NCI-H2171 treated with DMSO at 0.1 percent for 48 hours (cell line): ENCODE measurements at regions not wholly inside any gene's neighbourhood (a gene's known extent, or its start where the extent isn't known, plus 50 kb on each side); places are given as distances from the start of the nearest gene placed in this dataset.
"Not testable (repeated sequence)": the region's sequence is repeated elsewhere in the genome, so short reads cannot be mapped to it uniquely, and the experiment has no call there.

Source experiments
- DNase-seq: peaks from one replicate; lab custom pipeline; 2025; lab: John Stamatoyannopoulos, UW

GRCh38 chr17:30639391-30639790 is 162.2 kb downstream of the GOSR1 start:
- DNase-seq, result not testable (repeated sequence)

GRCh38 chr17:30638968-30639367 is 161.8 kb downstream of the GOSR1 start:
- not testable (repeated sequence) for DNase-seq

GRCh38 chr17:30631651-30632050 is 154.4 kb downstream of the GOSR1 start:
- not testable (repeated sequence) for DNase-seq

- DNase-seq, result not testable (repeated sequence)
Observed at GRCh38 chr17:30625380-30625779, 148.2 kb downstream of the GOSR1 start.

- not testable (repeated sequence) for DNase-seq
Observed at GRCh38 chr17:30624180-30624579, 147.0 kb downstream of the GOSR1 start.

- DNase-seq, result not testable (repeated sequence)
Observed at GRCh38 chr17:30609682-30610081, 132.5 kb downstream of the GOSR1 start.

- no peak for DNase-seq
Observed at GRCh38 chr17:30605523-30605922, 128.3 kb downstream of the GOSR1 start.

- DNase-seq, result no peak
Observed at GRCh38 chr17:30605027-30605426, 127.8 kb downstream of the GOSR1 start.

- not testable (repeated sequence) for DNase-seq
Observed at GRCh38 chr17:30602396-30602795, 125.2 kb downstream of the GOSR1 start.

GRCh38 chr17:30601984-30602383 is 124.8 kb downstream of the GOSR1 start:
- not testable (repeated sequence) for DNase-seq

GRCh38 chr17:30600830-30601494 is 123.8 kb downstream of the GOSR1 start:
- peak; percentile 30 for DNase-seq

GRCh38 chr17:30600060-30600829 is 123.0 kb downstream of the GOSR1 start:
- peak; percentile 82 for DNase-seq

- peak; percentile 28 for DNase-seq
Observed at GRCh38 chr17:30599428-30600059, 122.3 kb downstream of the GOSR1 start.

- DNase-seq, result no peak
Observed at GRCh38 chr17:30597776-30598288, 120.6 kb downstream of the GOSR1 start.

GRCh38 chr17:30596948-30597775 is 120.0 kb downstream of the GOSR1 start:
- not testable (repeated sequence) for DNase-seq

GRCh38 chr17:30594953-30595371 is 117.8 kb downstream of the GOSR1 start:
- DNase-seq, result not testable (repeated sequence)

GRCh38 chr17:30594223-30594952 is 117.2 kb downstream of the GOSR1 start:
- no peak for DNase-seq

- no peak for DNase-seq
Observed at GRCh38 chr17:30590081-30590733, 113.0 kb downstream of the GOSR1 start.

- no peak for DNase-seq
Observed at GRCh38 chr17:30589431-30589830, 112.2 kb downstream of the GOSR1 start.

GRCh38 chr17:30588798-30589247 is 111.6 kb downstream of the GOSR1 start:
- no peak for DNase-seq
